ENCODE measurements at regions not wholly inside any gene's neighbourhood (a gene's known extent, or its start where the extent isn't known, plus 50 kb on each side); places are given as distances from the start of the nearest gene placed in this dataset.

GRCh38 chr5:30968971-30969370 lies 224.5 kb upstream of the CDH6 start:
- H3K27me3 ChIP-seq (ENCODE audit: insufficient read depth, poor library complexity, severe bottlenecking): no peaks in the 10 kb centered on the region
- TF ChIP-seq CTCF (IDR thresholded peaks at IDR 0.05; ENCODE audit: insufficient read depth, low read length): no peak
- no peak for TF ChIP-seq SPI1 (IDR thresholded peaks at IDR 0.05; ENCODE audit: borderline replicate concordance, low read depth)
- no peak for TF ChIP-seq GABPA (IDR thresholded peaks at IDR 0.05; ENCODE audit: low read depth)
- TF ChIP-seq POLR2AphosphoS5 (IDR thresholded peaks at IDR 0.05; ENCODE audit: low read depth): no peak
- no peak for TF ChIP-seq REST (IDR thresholded peaks at IDR 0.05; ENCODE audit: insufficient replicate concordance, low read depth)
- H3K27ac ChIP-seq (replicated peaks): no peak overlapping the region
- DNase-seq (ENCODE audit: low read depth in 1 of 2, low spot score in 1 of 2): no peak
- H3K4me3 ChIP-seq (replicated peaks; ENCODE audit: insufficient read depth, low read length): no peak overlapping the region

- no peak for DNase-seq (ENCODE audit: low read depth in 1 of 2, low spot score in 1 of 2)
- TF ChIP-seq REST (IDR thresholded peaks at IDR 0.05; ENCODE audit: insufficient replicate concordance, low read depth) (no peak), GABPA (IDR thresholded peaks at IDR 0.05; ENCODE audit: low read depth) (no peak), SPI1 (IDR thresholded peaks at IDR 0.05; ENCODE audit: borderline replicate concordance, low read depth) (no peak), POLR2AphosphoS5 (IDR thresholded peaks at IDR 0.05; ENCODE audit: low read depth) (no peak), CTCF (IDR thresholded peaks at IDR 0.05; ENCODE audit: insufficient read depth, low read length) (no peak)
These were observed 233.4 kb upstream of the CDH6 start for GRCh38 chr5:30960036-30960435.

GRCh38 chr5:30959238-30959637 lies 234.2 kb upstream of the CDH6 start:
- TF ChIP-seq CTCF (IDR thresholded peaks at IDR 0.05; ENCODE audit: insufficient read depth, low read length) (no peak), REST (IDR thresholded peaks at IDR 0.05; ENCODE audit: insufficient replicate concordance, low read depth) (no peak), SPI1 (IDR thresholded peaks at IDR 0.05; ENCODE audit: borderline replicate concordance, low read depth) (no peak), POLR2AphosphoS5 (IDR thresholded peaks at IDR 0.05; ENCODE audit: low read depth) (no peak)
- DNase-seq (ENCODE audit: low read depth in 1 of 2, low spot score in 1 of 2): no peak
- Histone ChIP-seq H3K27ac (replicated peaks) (no peak overlapping the region), H3K4me3 (replicated peaks; ENCODE audit: insufficient read depth, low read length) (no peak overlapping the region), H3K27me3 (ENCODE audit: insufficient read depth, poor library complexity, severe bottlenecking) (no peaks in the 10 kb centered on the region)

More at GRCh38 chr5:30960036-30960435, 233.4 kb upstream of the CDH6 start:
- H3K27ac ChIP-seq (replicated peaks): no peak overlapping the region
- H3K4me3 ChIP-seq (replicated peaks; ENCODE audit: insufficient read depth, low read length): no peak overlapping the region
- H3K27me3 ChIP-seq (ENCODE audit: insufficient read depth, poor library complexity, severe bottlenecking): no peaks in the 10 kb centered on the region

Measured in HL-60 (cell line).